ENCODE measurements at regions not wholly inside any gene's neighbourhood (a gene's known extent, or its start where the extent isn't known, plus 50 kb on each side); places are given as distances from the start of the nearest gene placed in this dataset.

GRCh38 chr12:74918291-74918690 lies 291.3 kb downstream of the KCNC2 start:
- no peaks in the 10 kb centered on the region for H3K27me3 Mint-ChIP-seq
- no peak overlapping the region for H3K27ac Mint-ChIP-seq
- no peak for DNase-seq
- intact Hi-C loops (cut with micrococcal nuclease): no loop called here
- H3K9me3 Mint-ChIP-seq: peaks cover 3% of the 10 kb centered on the region
- H3K36me3 Mint-ChIP-seq (ENCODE audit: low read depth): no peaks in the 10 kb centered on the region
- no peaks in the 10 kb centered on the region for H3K4me1 Mint-ChIP-seq
- no peak overlapping the region for H3K4me3 Mint-ChIP-seq

- Mint-ChIP-seq H3K9me3 (peaks cover 13% of the 10 kb centered on the region), H3K27me3 (no peaks in the 10 kb centered on the region), H3K36me3 (ENCODE audit: low read depth) (no peaks in the 10 kb centered on the region), H3K4me1 (no peaks in the 10 kb centered on the region), H3K27ac (no peak overlapping the region), H3K4me3 (no peak overlapping the region)
- intact Hi-C loops (cut with micrococcal nuclease): no loop called here
- no peak for DNase-seq
Observed at GRCh38 chr12:74922117-74922516, 287.5 kb downstream of the KCNC2 start.

GRCh38 chr12:74922642-74923041 lies 287.0 kb downstream of the KCNC2 start:
- no peaks in the 10 kb centered on the region for H3K4me1 Mint-ChIP-seq
- H3K9me3 Mint-ChIP-seq: peaks cover 13% of the 10 kb centered on the region
- no peak overlapping the region for H3K4me3 Mint-ChIP-seq
- no peaks in the 10 kb centered on the region for H3K36me3 Mint-ChIP-seq (ENCODE audit: low read depth)
- intact Hi-C loops (cut with micrococcal nuclease): no loop called here
- no peak overlapping the region for H3K27ac Mint-ChIP-seq
- DNase-seq: no peak
- H3K27me3 Mint-ChIP-seq: no peaks in the 10 kb centered on the region

- Mint-ChIP-seq H3K4me3 (no peak overlapping the region), H3K9me3 (no peaks in the 10 kb centered on the region), H3K27me3 (no peaks in the 10 kb centered on the region), H3K4me1 (peaks cover 8% of the 10 kb centered on the region), H3K36me3 (ENCODE audit: low read depth) (no peaks in the 10 kb centered on the region), H3K27ac (no peak overlapping the region)
- no peak for DNase-seq
- intact Hi-C loops (cut with micrococcal nuclease): no loop called here
Observed at GRCh38 chr12:74941670-74942069, 268.0 kb downstream of the KCNC2 start.

GRCh38 chr12:74945771-74946198 lies 263.9 kb downstream of the KCNC2 start:
- H3K36me3 Mint-ChIP-seq (ENCODE audit: low read depth): no peaks in the 10 kb centered on the region
- intact Hi-C loops (cut with micrococcal nuclease): no loop called here
- no peak overlapping the region for H3K27ac Mint-ChIP-seq
- DNase-seq: no peak
- H3K4me1 Mint-ChIP-seq: peaks cover 8% of the 10 kb centered on the region
- no peaks in the 10 kb centered on the region for H3K27me3 Mint-ChIP-seq
- H3K4me3 Mint-ChIP-seq: peak overlapping the region; percentile 6
- H3K9me3 Mint-ChIP-seq: no peaks in the 10 kb centered on the region

GRCh38 chr12:74953697-74954096 lies 255.9 kb downstream of the KCNC2 start:
- Mint-ChIP-seq H3K4me3 (no peak overlapping the region), H3K27ac (no peak overlapping the region), H3K9me3 (no peaks in the 10 kb centered on the region), H3K4me1 (no peaks in the 10 kb centered on the region), H3K36me3 (ENCODE audit: low read depth) (no peaks in the 10 kb centered on the region), H3K27me3 (no peaks in the 10 kb centered on the region)
- intact Hi-C loops (cut with micrococcal nuclease): no loop called here
- DNase-seq: no peak

- H3K27me3 Mint-ChIP-seq: no peaks in the 10 kb centered on the region
- no peak overlapping the region for H3K27ac Mint-ChIP-seq
- H3K4me3 Mint-ChIP-seq: no peak overlapping the region
- DNase-seq: no peak
- H3K9me3 Mint-ChIP-seq: no peaks in the 10 kb centered on the region
- no peaks in the 10 kb centered on the region for H3K36me3 Mint-ChIP-seq (ENCODE audit: low read depth)
- intact Hi-C loops (cut with micrococcal nuclease): no loop called here
- no peaks in the 10 kb centered on the region for H3K4me1 Mint-ChIP-seq
Observed at GRCh38 chr12:74957231-74957630, 252.4 kb downstream of the KCNC2 start.

GRCh38 chr12:74957634-74958033 lies 252.0 kb downstream of the KCNC2 start:
- H3K4me3 Mint-ChIP-seq: no peak overlapping the region
- no peaks in the 10 kb centered on the region for H3K4me1 Mint-ChIP-seq
- intact Hi-C loops (cut with micrococcal nuclease): no loop called here
- H3K27me3 Mint-ChIP-seq: no peaks in the 10 kb centered on the region
- DNase-seq: no peak
- no peaks in the 10 kb centered on the region for H3K36me3 Mint-ChIP-seq (ENCODE audit: low read depth)
- H3K9me3 Mint-ChIP-seq: no peaks in the 10 kb centered on the region
- no peak overlapping the region for H3K27ac Mint-ChIP-seq

- no peak overlapping the region for H3K27ac Mint-ChIP-seq
- no peaks in the 10 kb centered on the region for H3K36me3 Mint-ChIP-seq (ENCODE audit: low read depth)
- no peaks in the 10 kb centered on the region for H3K4me1 Mint-ChIP-seq
- H3K4me3 Mint-ChIP-seq: no peak overlapping the region
- H3K9me3 Mint-ChIP-seq: no peaks in the 10 kb centered on the region
- intact Hi-C loops (cut with micrococcal nuclease): no loop called here
- DNase-seq: no peak
- H3K27me3 Mint-ChIP-seq: no peaks in the 10 kb centered on the region
Observed at GRCh38 chr12:74959657-74960056, 250.0 kb downstream of the KCNC2 start.

- Mint-ChIP-seq H3K27me3 (no peaks in the 10 kb centered on the region), H3K4me1 (no peaks in the 10 kb centered on the region), H3K4me3 (no peak overlapping the region), H3K27ac (no peak overlapping the region), H3K9me3 (no peaks in the 10 kb centered on the region), H3K36me3 (ENCODE audit: low read depth) (no peaks in the 10 kb centered on the region)
- intact Hi-C loops (cut with micrococcal nuclease): no loop called here
- no peak for DNase-seq
Observed at GRCh38 chr12:74963304-74963703, 246.3 kb downstream of the KCNC2 start.

- H3K9me3 Mint-ChIP-seq: no peaks in the 10 kb centered on the region
- H3K4me1 Mint-ChIP-seq: no peaks in the 10 kb centered on the region
- no peaks in the 10 kb centered on the region for H3K36me3 Mint-ChIP-seq (ENCODE audit: low read depth)
- no peaks in the 10 kb centered on the region for H3K27me3 Mint-ChIP-seq
- H3K4me3 Mint-ChIP-seq: no peak overlapping the region
- H3K27ac Mint-ChIP-seq: no peak overlapping the region
- intact Hi-C loops (cut with micrococcal nuclease): no loop called here
- DNase-seq: no peak
Observed at GRCh38 chr12:74963867-74964331, 245.7 kb downstream of the KCNC2 start.

GRCh38 chr12:74964390-74964789 lies 245.2 kb downstream of the KCNC2 start:
- H3K4me3 Mint-ChIP-seq: no peak overlapping the region
- no peaks in the 10 kb centered on the region for H3K27me3 Mint-ChIP-seq
- H3K27ac Mint-ChIP-seq: no peak overlapping the region
- DNase-seq: no peak
- H3K36me3 Mint-ChIP-seq (ENCODE audit: low read depth): no peaks in the 10 kb centered on the region
- H3K9me3 Mint-ChIP-seq: no peaks in the 10 kb centered on the region
- intact Hi-C loops (cut with micrococcal nuclease): no loop called here
- H3K4me1 Mint-ChIP-seq: no peaks in the 10 kb centered on the region

- Mint-ChIP-seq H3K36me3 (ENCODE audit: low read depth) (no peaks in the 10 kb centered on the region), H3K27me3 (no peaks in the 10 kb centered on the region), H3K4me3 (no peak overlapping the region), H3K4me1 (no peaks in the 10 kb centered on the region), H3K9me3 (no peaks in the 10 kb centered on the region), H3K27ac (no peak overlapping the region)
- no peak for DNase-seq
- intact Hi-C loops (cut with micrococcal nuclease): no loop called here
Observed at GRCh38 chr12:74971201-74971600, 238.4 kb downstream of the KCNC2 start.

GRCh38 chr12:74977832-74978481 lies 231.7 kb downstream of the KCNC2 start:
- intact Hi-C loops (cut with micrococcal nuclease): no loop called here
- no peaks in the 10 kb centered on the region for H3K9me3 Mint-ChIP-seq
- no peaks in the 10 kb centered on the region for H3K4me1 Mint-ChIP-seq
- no peaks in the 10 kb centered on the region for H3K36me3 Mint-ChIP-seq (ENCODE audit: low read depth)
- DNase-seq: no peak
- H3K27me3 Mint-ChIP-seq: no peaks in the 10 kb centered on the region
- H3K4me3 Mint-ChIP-seq: no peak overlapping the region
- no peak overlapping the region for H3K27ac Mint-ChIP-seq

- H3K36me3 Mint-ChIP-seq (ENCODE audit: low read depth): no peaks in the 10 kb centered on the region
- H3K27me3 Mint-ChIP-seq: no peaks in the 10 kb centered on the region
- H3K4me3 Mint-ChIP-seq: no peak overlapping the region
- no peaks in the 10 kb centered on the region for H3K9me3 Mint-ChIP-seq
- intact Hi-C loops (cut with micrococcal nuclease): no loop called here
- H3K4me1 Mint-ChIP-seq: no peaks in the 10 kb centered on the region
- H3K27ac Mint-ChIP-seq: no peak overlapping the region
- DNase-seq: no peak
Observed at GRCh38 chr12:74980510-74980909, 229.1 kb downstream of the KCNC2 start.

Measured in activated CD4-positive, alpha-beta T cell treated with anti-CD3 and anti-CD28 coated beads, Interleukin-2, amount 10 ng/mL, durations not matched to agents 24 days and 14 days (primary cell).